Lung (tissue), 11 donors: ENCODE measurements at regions not wholly inside any gene's neighbourhood (a gene's known extent, or its start where the extent isn't known, plus 50 kb on each side); places are given as distances from the start of the nearest gene placed in this dataset.

Experiments used
- ATAC-seq: fragments of 200-7000 bp; cut with Tn5 transposase; one replicate; pipeline ENCODE4 v1.9.1; 2020; ENCODE audit warnings: moderate number of reproducible peaks; ENCODE audit not compliant: insufficient read depth, low FRiP score
- DNase-seq, 3 donors: peaks; one replicate each; pipeline ENCODE4 v3.0.0-alpha.2; 2013 to 2017
- H3K27ac ChIP-seq, 2 donors: one replicate each; pipeline ENCODE4 v1.5.1; 2013; ENCODE audit warnings: mild to moderate bottlenecking in 2 of 2, moderate library complexity in 2 of 2, control low read depth in 1 of 2, inconsistent platforms in 1 of 2, low read depth in 1 of 2, low read length in 1 of 2
- H3K27me3 ChIP-seq, 3 donors: one replicate each; pipeline ENCODE4 v1.5.1; 2013; ENCODE audit warnings: low read length in 2 of 3; ENCODE audit not compliant: control insufficient read depth in 3 of 3, insufficient read depth in 3 of 3
- H3K36me3 ChIP-seq, 4 donors: one replicate each; pipeline ENCODE4 v1.5.1; 2013; ENCODE audit warnings: low read length in 4 of 4, mild to moderate bottlenecking in 1 of 4, moderate library complexity in 1 of 4; ENCODE audit not compliant: control insufficient read depth in 4 of 4, insufficient read depth in 4 of 4
- H3K4me1 ChIP-seq, 5 donors: one replicate each; pipeline ENCODE4 v1.5.1; 2013; ENCODE audit warnings: low read length in 5 of 5, mild to moderate bottlenecking in 2 of 5, moderate library complexity in 1 of 5; ENCODE audit not compliant: control insufficient read depth in 5 of 5, insufficient read depth in 5 of 5
- H3K4me3 ChIP-seq: one replicate; pipeline ENCODE4 v1.5.1; 2013; ENCODE audit warnings: mild to moderate bottlenecking, control low read depth, moderate library complexity
- H3K9ac ChIP-seq, 2 donors: one replicate each; pipeline ENCODE4 v1.5.1; 2013; ENCODE audit warnings: low read length in 2 of 2, control low read depth in 1 of 2; ENCODE audit not compliant: insufficient read depth in 1 of 2
- H3K9me3 ChIP-seq, 4 donors: one replicate each; pipeline ENCODE4 v1.5.1; 2013; ENCODE audit warnings: low read length in 3 of 4, mild to moderate bottlenecking in 1 of 4, moderate library complexity in 1 of 4; ENCODE audit not compliant: control insufficient read depth in 4 of 4, insufficient read depth in 3 of 4
- CTCF ChIP-seq: IDR thresholded peaks from 2 replicates; pipeline ENCODE4 v1.5.1; 2012; ENCODE audit warnings: mild to moderate bottlenecking; ENCODE audit errors: control extremely low read depth, extremely low read depth
- WGBS, 2 donors: extraction: QIAGEN DNeasy Blood & Tissue Kit; methylation state at CpG; one replicate each; pipeline ENCODE4 v1.1.7; 2013; 5-methylcytosine and 5-hydroxymethylcytosine counted together
- donor health status: control.
- donor health status: control.
- donor health status: Bipolar disorder and iron deficiency.
- donor health status: healthy.
- donor health status: DM: yes; HTN: yes; CAD: no.

GRCh38 chr6:141035312-141036200 is 1097.2 kb upstream of the GJE1 start:
- Histone ChIP-seq H3K9ac (no peak overlapping the region), H3K27ac (no peak overlapping the region), H3K4me1 (no peaks in the 10 kb centered on the region), H3K27me3 (no peaks in the 10 kb centered on the region), H3K36me3 (no peaks in the 10 kb centered on the region), H3K9me3 (peaks cover 0 to 2% (median 0%) of the 10 kb centered on the region in 4 donors), H3K4me3 (no peak overlapping the region)
- DNase-seq: peak in 1 of 3 donors; percentile 10
- no peak for ATAC-seq
- 80 to 88% methylated on average over 5 of the region's 5 CpGs for WGBS, 2 donors
- TF ChIP-seq CTCF: no peak

- DNase-seq (no peak), ATAC-seq (no peak)
- Histone ChIP-seq H3K4me3 (no peak overlapping the region), H3K27ac (no peak overlapping the region), H3K36me3 (no peaks in the 10 kb centered on the region), H3K4me1 (no peaks in the 10 kb centered on the region), H3K27me3 (no peaks in the 10 kb centered on the region), H3K9ac (no peak overlapping the region), H3K9me3 (no peaks in the 10 kb centered on the region)
- TF ChIP-seq CTCF: no peak
Measured at GRCh38 chr6:141033101-141033500, 1099.6 kb upstream of the GJE1 start.

- Histone ChIP-seq H3K4me1 (no peaks in the 10 kb centered on the region), H3K27ac (no peak overlapping the region), H3K9me3 (no peaks in the 10 kb centered on the region), H3K36me3 (no peaks in the 10 kb centered on the region), H3K4me3 (no peak overlapping the region), H3K27me3 (no peaks in the 10 kb centered on the region), H3K9ac (no peak overlapping the region)
- ATAC-seq (no peak), DNase-seq (no peak)
- 84 to 95% methylated on average over 1 of the region's 1 CpG for WGBS, 2 donors
- no peak for TF ChIP-seq CTCF
Measured at GRCh38 chr6:141029908-141030307, 1102.8 kb upstream of the GJE1 start.
